SJSA1 (cell line): ENCODE measurements at regions not wholly inside any gene's neighbourhood (a gene's known extent, or its start where the extent isn't known, plus 50 kb on each side); places are given as distances from the start of the nearest gene placed in this dataset.

Experiments used
- DNase-seq, 2 experiments: peaks; one replicate each; pipeline ENCODE4 v3.0.0-alpha.2; 2015 to 2020; ENCODE audit warnings: low spot score in 2 of 2, low read depth in 1 of 2
- H3K27ac ChIP-seq: fragments of 250-450 bp; sonication (Bioruptor Pico); 2 replicates; pipeline ENCODE4 v1.5.1; 2020; ENCODE audit warnings: mild to moderate bottlenecking, moderate library complexity
- H3K27me3 ChIP-seq: fragments of 250-450 bp; sonication (Bioruptor Pico); replicated peaks from 2 replicates; pipeline ENCODE4 v1.5.1; 2020; ENCODE audit warnings: mild to moderate bottlenecking, moderate library complexity
- H3K36me3 ChIP-seq: fragments of 250-450 bp; sonication (Bioruptor Pico); 2 replicates; pipeline ENCODE4 v1.5.1; 2020; ENCODE audit warnings: mild to moderate bottlenecking
- H3K4me1 ChIP-seq: fragments of 250-450 bp; sonication (Bioruptor Pico); replicated peaks from 2 replicates; pipeline ENCODE4 v1.6.1; 2021; ENCODE audit warnings: mild to moderate bottlenecking
- H3K4me3 ChIP-seq: fragments of 250-450 bp; sonication (Bioruptor Pico); 2 replicates; pipeline ENCODE4 v1.5.1; 2020; ENCODE audit warnings: mild to moderate bottlenecking
- H3K9me3 ChIP-seq: fragments of 250-450 bp; sonication (Bioruptor Pico); replicated peaks from 2 replicates; pipeline ENCODE4 v1.5.1; 2020; ENCODE audit warnings: mild to moderate bottlenecking

- DNase-seq: no peak
- Histone ChIP-seq H3K9me3 (no peaks in the 10 kb centered on the region), H3K27me3 (no peaks in the 10 kb centered on the region), H3K27ac (no peak overlapping the region), H3K36me3 (no peaks in the 10 kb centered on the region), H3K4me3 (no peak overlapping the region), H3K4me1 (peaks cover 13% of the 10 kb centered on the region)
Observed at GRCh38 chr20:57897156-57897874, 187.5 kb upstream of the PMEPA1 start.

GRCh38 chr20:57896563-57896962, 186.7 kb upstream of the PMEPA1 start:
- no peak overlapping the region for H3K4me3 ChIP-seq
- H3K4me1 ChIP-seq: peaks cover 9% of the 10 kb centered on the region

GRCh38 chr20:57896017-57896416, 186.2 kb upstream of the PMEPA1 start:
- no peak for DNase-seq
- Histone ChIP-seq H3K27ac (no peak overlapping the region), H3K9me3 (no peaks in the 10 kb centered on the region), H3K4me3 (no peak overlapping the region), H3K27me3 (no peaks in the 10 kb centered on the region), H3K36me3 (no peaks in the 10 kb centered on the region), H3K4me1 (peaks cover 9% of the 10 kb centered on the region)

More at GRCh38 chr20:57896563-57896962, 186.7 kb upstream of the PMEPA1 start:
- DNase-seq: no peak
- no peaks in the 10 kb centered on the region for H3K9me3 ChIP-seq
- H3K36me3 ChIP-seq: no peaks in the 10 kb centered on the region
- H3K27ac ChIP-seq: no peak overlapping the region
- H3K27me3 ChIP-seq: no peaks in the 10 kb centered on the region

- no peak for DNase-seq
Observed at GRCh38 chr20:57895161-57895855, 185.5 kb upstream of the PMEPA1 start.

GRCh38 chr20:57894522-57894921, 184.7 kb upstream of the PMEPA1 start:
- H3K9me3 ChIP-seq: no peaks in the 10 kb centered on the region

More at GRCh38 chr20:57895161-57895855, 185.5 kb upstream of the PMEPA1 start:
- no peak overlapping the region for H3K27ac ChIP-seq
- no peaks in the 10 kb centered on the region for H3K36me3 ChIP-seq
- H3K27me3 ChIP-seq: no peaks in the 10 kb centered on the region
- no peaks in the 10 kb centered on the region for H3K9me3 ChIP-seq
- H3K4me1 ChIP-seq: peaks cover 9% of the 10 kb centered on the region
- H3K4me3 ChIP-seq: no peak overlapping the region

GRCh38 chr20:57894096-57894495, 184.3 kb upstream of the PMEPA1 start:
- Histone ChIP-seq H3K27ac (no peak overlapping the region), H3K27me3 (no peaks in the 10 kb centered on the region), H3K36me3 (no peaks in the 10 kb centered on the region), H3K9me3 (no peaks in the 10 kb centered on the region), H3K4me3 (no peak overlapping the region), H3K4me1 (no peaks in the 10 kb centered on the region)
- DNase-seq: no peak

More at GRCh38 chr20:57894522-57894921, 184.7 kb upstream of the PMEPA1 start:
- peaks cover 2% of the 10 kb centered on the region for H3K4me1 ChIP-seq
- no peak overlapping the region for H3K4me3 ChIP-seq
- no peak overlapping the region for H3K27ac ChIP-seq
- no peaks in the 10 kb centered on the region for H3K36me3 ChIP-seq
- H3K27me3 ChIP-seq: no peaks in the 10 kb centered on the region
- no peak for DNase-seq

GRCh38 chr20:57893366-57893999, 183.7 kb upstream of the PMEPA1 start:
- H3K27me3 ChIP-seq: no peaks in the 10 kb centered on the region
- no peak overlapping the region for H3K27ac ChIP-seq
- DNase-seq: no peak
- no peaks in the 10 kb centered on the region for H3K9me3 ChIP-seq
- H3K4me1 ChIP-seq: no peaks in the 10 kb centered on the region
- no peaks in the 10 kb centered on the region for H3K36me3 ChIP-seq
- H3K4me3 ChIP-seq: no peak overlapping the region

GRCh38 chr20:57892471-57892870, 182.7 kb upstream of the PMEPA1 start:
- DNase-seq: no peak
- H3K4me1 ChIP-seq: no peaks in the 10 kb centered on the region

GRCh38 chr20:57891014-57891413, 181.2 kb upstream of the PMEPA1 start:
- Histone ChIP-seq H3K36me3 (no peaks in the 10 kb centered on the region), H3K4me3 (no peak overlapping the region), H3K4me1 (no peaks in the 10 kb centered on the region), H3K27ac (no peak overlapping the region), H3K27me3 (no peaks in the 10 kb centered on the region), H3K9me3 (no peaks in the 10 kb centered on the region)
- no peak for DNase-seq

More at GRCh38 chr20:57892471-57892870, 182.7 kb upstream of the PMEPA1 start:
- Histone ChIP-seq H3K27me3 (no peaks in the 10 kb centered on the region), H3K9me3 (no peaks in the 10 kb centered on the region), H3K4me3 (no peak overlapping the region), H3K36me3 (no peaks in the 10 kb centered on the region), H3K27ac (no peak overlapping the region)

- H3K4me1 ChIP-seq: no peaks in the 10 kb centered on the region
- H3K27me3 ChIP-seq: no peaks in the 10 kb centered on the region
- no peak overlapping the region for H3K27ac ChIP-seq
- H3K4me3 ChIP-seq: no peak overlapping the region
- H3K9me3 ChIP-seq: no peaks in the 10 kb centered on the region
- H3K36me3 ChIP-seq: no peaks in the 10 kb centered on the region
- DNase-seq: no peak
Observed at GRCh38 chr20:57890202-57890800, 180.5 kb upstream of the PMEPA1 start.

GRCh38 chr20:57888591-57888990, 178.8 kb upstream of the PMEPA1 start:
- Histone ChIP-seq H3K27me3 (no peaks in the 10 kb centered on the region), H3K4me1 (no peaks in the 10 kb centered on the region), H3K27ac (no peak overlapping the region), H3K4me3 (no peak overlapping the region), H3K9me3 (no peaks in the 10 kb centered on the region), H3K36me3 (no peaks in the 10 kb centered on the region)
- DNase-seq: no peak

GRCh38 chr20:57884956-57885355, 175.1 kb upstream of the PMEPA1 start:
- H3K4me1 ChIP-seq: peaks cover 15% of the 10 kb centered on the region
- H3K27me3 ChIP-seq: peaks cover under 1% of the 10 kb centered on the region; the same call in 1 of the 2 replicates
- DNase-seq: no peak
- H3K36me3 ChIP-seq: no peaks in the 10 kb centered on the region
- H3K4me3 ChIP-seq: no peak overlapping the region
- no peak overlapping the region for H3K27ac ChIP-seq
- H3K9me3 ChIP-seq: no peaks in the 10 kb centered on the region

GRCh38 chr20:57883761-57884160, 173.9 kb upstream of the PMEPA1 start:
- DNase-seq: peak in 1 of 2 experiments; percentile 25
- no peak overlapping the region for H3K4me3 ChIP-seq
- peaks cover 17% of the 10 kb centered on the region for H3K4me1 ChIP-seq
- no peaks in the 10 kb centered on the region for H3K36me3 ChIP-seq
- H3K27ac ChIP-seq: no peak overlapping the region
- peaks cover 3% of the 10 kb centered on the region; the same call in 1 of the 2 replicates for H3K27me3 ChIP-seq
- no peaks in the 10 kb centered on the region for H3K9me3 ChIP-seq
